H1 (cell line): ENCODE measurements at regions not wholly inside any gene's neighbourhood (a gene's known extent, or its start where the extent isn't known, plus 50 kb on each side); places are given as distances from the start of the nearest gene placed in this dataset.

ENCODE experiments used
- CTCF ChIA-PET: fragments of 300-600 bp; sonication (Branson Sonifier 250); formaldehyde crosslinking; loops from one replicate; lab custom pipeline; 2021; ENCODE audit not compliant: partially characterized antibody; lab: Charles Lee
- POLR2A ChIA-PET: fragments of 300-600 bp; sonication (Branson Sonifier 250); formaldehyde crosslinking; loops from one replicate; lab custom pipeline; 2021; ENCODE audit warnings: inconsistent platforms; ENCODE audit not compliant: partially characterized antibody; lab: Charles Lee
- DNase-seq, 2 experiments: peaks; one replicate each; pipeline versions ENCODE4 v3.0.0 to v3.0.0-alpha.2; 2010 to 2022; ENCODE audit warnings: low spot score in 2 of 2, low read depth in 1 of 2, mixed read lengths in 1 of 2
- FAIRE-seq: peaks from 2 replicates; lab custom pipeline; 2011; peaks lifted over from hg19 to GRCh38; lab: Jason Lieb, UNC
- H2AFZ ChIP-seq: 2 replicates; pipeline ENCODE4 v1.8.1; 2012; ENCODE audit warnings: low read length, inconsistent platforms
- H2AK5ac ChIP-seq: 2 replicates; pipeline ENCODE4 v1.6.1; 2013; ENCODE audit warnings: low read depth, low read length
- H2BK120ac ChIP-seq: replicated peaks from 2 replicates; pipeline ENCODE3; 2013; ENCODE audit warnings: low read depth, low read length, inconsistent platforms
- H2BK12ac ChIP-seq: 2 replicates; pipeline ENCODE4 v1.6.1; 2013; ENCODE audit warnings: low read depth, low read length
- H2BK15ac ChIP-seq: 2 replicates; pipeline ENCODE4 v1.6.1; 2013; ENCODE audit warnings: low read length
- H2BK20ac ChIP-seq: 2 replicates; pipeline ENCODE4 v1.6.1; 2013; ENCODE audit warnings: low read length
- H2BK5ac ChIP-seq: 2 replicates; pipeline ENCODE4 v1.6.1; 2013; ENCODE audit warnings: low read depth, low read length
- H3K14ac ChIP-seq: 2 replicates; pipeline ENCODE4 v1.6.1; 2013; ENCODE audit warnings: inconsistent platforms; ENCODE audit not compliant: insufficient read length
- H3K18ac ChIP-seq: 2 replicates; pipeline ENCODE4 v1.6.1; 2013; ENCODE audit warnings: low read length; ENCODE audit errors: extremely low read depth
- H3K23ac ChIP-seq: 2 replicates; pipeline ENCODE4 v1.6.1; 2013; ENCODE audit warnings: inconsistent platforms; ENCODE audit not compliant: insufficient read length
- H3K23me2 ChIP-seq: 2 replicates; pipeline ENCODE4 v1.6.1; 2013; ENCODE audit warnings: low read depth, low read length
- H3K27ac ChIP-seq: 2 replicates; pipeline ENCODE4 v1.6.1; 2011; ENCODE audit warnings: low read depth, low read length, inconsistent platforms
- H3K27me3 ChIP-seq, 4 experiments: replicated peaks in 1 of 4; 1 replicate in 1 of 4; 2 replicates in 3 of 4; pipeline versions ENCODE4 v1.6.1 to v1.8.1; 2011 to 2013; ENCODE audit warnings: low read length in 3 of 4, mild to moderate bottlenecking in 3 of 4, inconsistent platforms in 2 of 4, mixed read lengths in 2 of 4, moderate library complexity in 1 of 4; ENCODE audit not compliant: control insufficient read depth in 3 of 4, insufficient read depth in 3 of 4; ENCODE audit errors: extremely low read depth in 1 of 4
- H3K36me3 ChIP-seq, 4 experiments: 2 replicates each; pipeline versions ENCODE4 v1.6.1 to v1.8.1; 2011 to 2013; ENCODE audit warnings: mild to moderate bottlenecking in 4 of 4, low read length in 3 of 4, moderate library complexity in 2 of 4, control low read depth in 1 of 4, inconsistent platforms in 1 of 4; ENCODE audit not compliant: insufficient read depth in 4 of 4, control insufficient read depth in 2 of 4
- H3K4ac ChIP-seq: replicated peaks from 2 replicates; pipeline ENCODE3; 2013; ENCODE audit warnings: low read length, low read depth, mixed read lengths, inconsistent platforms; ENCODE audit not compliant: insufficient read length
- H3K4me1 ChIP-seq, 4 experiments: replicated peaks in 1 of 4; 1 replicate in 1 of 4; 2 replicates in 3 of 4; pipeline versions ENCODE4 v1.6.1 to v1.8.1; 2011 to 2013; ENCODE audit warnings: low read length in 3 of 4, inconsistent platforms in 2 of 4, mixed read lengths in 1 of 4; ENCODE audit not compliant: insufficient read depth in 4 of 4, control insufficient read depth in 3 of 4
- H3K4me2 ChIP-seq, 2 experiments: 2 replicates each; pipeline versions ENCODE4 v1.6.1 to v1.8.1; 2011 to 2013; ENCODE audit warnings: low read depth in 2 of 2, low read length in 2 of 2, control low read depth in 1 of 2, inconsistent platforms in 1 of 2, mild to moderate bottlenecking in 1 of 2; ENCODE audit not compliant: insufficient read depth in 1 of 2
- H3K4me3 ChIP-seq, 4 experiments: fragments of 200-600, 300-600 bp in 1 of 4; sonication (generic), shearing (Covaris generic), sonication (Bioruptor Twin) in 1 of 4; 2 replicates each; pipeline versions ENCODE4 v1.5.1 to v1.8.1; 2011 to 2016; ENCODE audit warnings: low read length in 4 of 4, low read depth in 3 of 4, control low read depth in 2 of 4, inconsistent platforms in 2 of 4, mild to moderate bottlenecking in 2 of 4, mixed read lengths in 1 of 4, moderate library complexity in 1 of 4; ENCODE audit not compliant: insufficient read depth in 2 of 4; ENCODE audit errors: extremely low read depth in 1 of 4
- H3K56ac ChIP-seq: replicated peaks from 2 replicates; pipeline ENCODE3; 2013; ENCODE audit warnings: low read depth, mild to moderate bottlenecking, mixed read lengths, low read length, inconsistent platforms; ENCODE audit not compliant: insufficient read length
- H3K79me1 ChIP-seq: 2 replicates; pipeline ENCODE4 v1.6.1; 2013; ENCODE audit warnings: low read depth, low read length, control low read depth
- H3K79me2 ChIP-seq, 2 experiments: 2 replicates each; pipeline versions ENCODE4 v1.6.1 to v1.8.1; 2012 to 2013; ENCODE audit warnings: low read length in 2 of 2, mild to moderate bottlenecking in 2 of 2, inconsistent platforms in 1 of 2; ENCODE audit not compliant: insufficient read depth in 2 of 2, control insufficient read depth in 1 of 2
- H3K9ac ChIP-seq, 4 experiments: replicated peaks in 1 of 4; 1 replicate in 1 of 4; 2 replicates in 3 of 4; pipeline versions ENCODE4 v1.6.1 to v1.8.1; 2011 to 2013; ENCODE audit warnings: low read depth in 3 of 4, low read length in 3 of 4, control low read depth in 2 of 4, mild to moderate bottlenecking in 2 of 4, moderate library complexity in 2 of 4, inconsistent platforms in 1 of 4; ENCODE audit errors: extremely low read depth in 1 of 4
- H3K9me3 ChIP-seq, 2 experiments: 2 replicates each; pipeline versions ENCODE4 v1.6.1 to v1.8.1; 2012 to 2013; ENCODE audit warnings: mild to moderate bottlenecking in 2 of 2, moderate library complexity in 2 of 2, control low read depth in 1 of 2, inconsistent platforms in 1 of 2, low read depth in 1 of 2, low read length in 1 of 2, mixed read lengths in 1 of 2; ENCODE audit not compliant: insufficient read depth in 2 of 2
- H4K20me1 ChIP-seq, 2 experiments: replicated peaks in 1 of 2; 2 replicates each; pipeline versions ENCODE3 to v1.8.1; 2011 to 2013; ENCODE audit warnings: inconsistent platforms in 2 of 2, low read length in 2 of 2, mild to moderate bottlenecking in 1 of 2; ENCODE audit not compliant: insufficient read depth in 2 of 2, control insufficient read depth in 1 of 2
- H4K5ac ChIP-seq: 2 replicates; pipeline ENCODE4 v1.6.1; 2013; ENCODE audit warnings: low read length, low read depth, mixed read lengths, inconsistent platforms; ENCODE audit not compliant: insufficient read length
- H4K8ac ChIP-seq: 2 replicates; pipeline ENCODE4 v1.8.0; 2013; ENCODE audit warnings: mild to moderate bottlenecking, moderate library complexity, low read length, inconsistent platforms; ENCODE audit not compliant: insufficient read depth; ENCODE audit errors: extremely low read depth
- H4K91ac ChIP-seq: replicated peaks from 2 replicates; pipeline ENCODE3; 2013; ENCODE audit warnings: low read length, mixed read lengths, inconsistent platforms; ENCODE audit not compliant: insufficient read length
- RAD21 ChIP-seq, 2 experiments: IDR thresholded peaks in 1 of 2; conservative IDR thresholded peaks in 1 of 2; 2 replicates each; pipeline ENCODE4 v1.6.1; 2011; ENCODE audit warnings: low read depth in 2 of 2, low read length in 2 of 2, improper control_type of control experiment in 1 of 2, inconsistent platforms in 1 of 2, mild to moderate bottlenecking in 1 of 2, moderate library complexity in 1 of 2
- RXRA ChIP-seq: IDR thresholded peaks from 2 replicates; pipeline ENCODE4 v1.6.1; 2011; ENCODE audit warnings: low read depth, mild to moderate bottlenecking, low read length, moderate library complexity; ENCODE audit not compliant: insufficient read depth

GRCh38 chr10:61166065-61166464 is 222.1 kb upstream of the RHOBTB1 start:
- H3K18ac ChIP-seq, result no peak overlapping the region
- no peak overlapping the region for H4K5ac ChIP-seq
- H3K9me3 ChIP-seq, result peaks cover 0 to 2% of the 10 kb centered on the region in 2 experiments; a peak in 1 of 4 replicates
- no peak for FAIRE-seq
- no peak overlapping the region for H3K4me2 ChIP-seq
- H2BK120ac ChIP-seq, result no peak overlapping the region
- no peak overlapping the region for H3K4me3 ChIP-seq
- H2AK5ac ChIP-seq, result no peak overlapping the region
- H3K4ac ChIP-seq, result no peak overlapping the region
- no peak overlapping the region for H2BK5ac ChIP-seq
- H3K79me2 ChIP-seq, result no peaks in the 10 kb centered on the region
- no peak overlapping the region for H3K27ac ChIP-seq
- CTCF ChIA-PET, result no interaction called here
- H3K14ac ChIP-seq, result no peak overlapping the region
- no peaks in the 10 kb centered on the region for H3K27me3 ChIP-seq
- H4K20me1 ChIP-seq, result no peaks in the 10 kb centered on the region
- no peak for DNase-seq
- no peaks in the 10 kb centered on the region for H3K79me1 ChIP-seq
- no peak overlapping the region for H4K8ac ChIP-seq
- no peaks in the 10 kb centered on the region for H3K4me1 ChIP-seq
- H3K23ac ChIP-seq, result no peak overlapping the region
- H3K36me3 ChIP-seq, result no peaks in the 10 kb centered on the region
- H2BK15ac ChIP-seq, result no peak overlapping the region
- H2BK12ac ChIP-seq, result no peak overlapping the region
- H4K91ac ChIP-seq, result no peak overlapping the region
- H3K56ac ChIP-seq, result no peak overlapping the region
- no peaks in the 10 kb centered on the region for H3K23me2 ChIP-seq
- 0 out of 4 replicates have a peak, but pooled peaks of 1 of the 2 experiments have one; percentile 14 for TF ChIP-seq RAD21 (IDR thresholded peaks at IDR 0.05 in 1 of 2, conservative IDR thresholded peaks at IDR 0.05 in 1 of 2; ENCODE audit: low read depth in 2 of 2, low read length in 2 of 2)
- no peak for TF ChIP-seq RXRA
- TF ChIP-seq, all 59 proteins: peak for 1
- POLR2A ChIA-PET, result no interaction called here
- H2AFZ ChIP-seq, result no peak overlapping the region
- no peak overlapping the region for H3K9ac ChIP-seq
- H2BK20ac ChIP-seq, result no peak overlapping the region
